Mesendoderm (in vitro differentiated cells): ENCODE measurements at regions not wholly inside any gene's neighbourhood (a gene's known extent, or its start where the extent isn't known, plus 50 kb on each side); places are given as distances from the start of the nearest gene placed in this dataset.
"Not testable (repeated sequence)": the region's sequence is repeated elsewhere in the genome, so short reads cannot be mapped to it uniquely, and the experiment has no call there.

Experiments used
- DNase-seq: peaks from one replicate; pipeline ENCODE4 v3.0.0; 2013
- H2AK5ac ChIP-seq: 2 replicates; pipeline ENCODE4 v1.6.1; 2013; ENCODE audit warnings: low read length, inconsistent platforms
- H2BK120ac ChIP-seq: 2 replicates; pipeline ENCODE4 v1.6.1; 2013; ENCODE audit warnings: low read depth, mild to moderate bottlenecking, low read length, moderate library complexity, mixed read lengths
- H2BK15ac ChIP-seq: replicated peaks from 2 replicates; pipeline ENCODE4 v1.6.1; 2013; ENCODE audit warnings: low read depth, mild to moderate bottlenecking, moderate library complexity
- H2BK5ac ChIP-seq: 2 replicates; pipeline ENCODE4 v1.6.1; 2013; ENCODE audit warnings: low read length, inconsistent platforms
- H3K18ac ChIP-seq: 2 replicates; pipeline ENCODE4 v1.6.1; 2013; ENCODE audit warnings: mild to moderate bottlenecking, low read length, mixed read lengths
- H3K23ac ChIP-seq: one replicate; pipeline ENCODE4 v1.6.1; 2013; ENCODE audit warnings: low read length
- H3K27ac ChIP-seq: 2 replicates; pipeline ENCODE4 v1.5.1; 2013; ENCODE audit warnings: low read depth, mild to moderate bottlenecking, inconsistent platforms, low read length, moderate library complexity
- H3K27me3 ChIP-seq: 2 replicates; pipeline ENCODE4 v1.6.1; 2013; ENCODE audit warnings: low read length, control low read depth, mild to moderate bottlenecking, inconsistent platforms; ENCODE audit not compliant: insufficient read depth, poor library complexity
- H3K36me3 ChIP-seq: 2 replicates; pipeline ENCODE4 v1.6.1; 2013; ENCODE audit warnings: low read length, inconsistent platforms; ENCODE audit not compliant: control insufficient read depth, insufficient read depth
- H3K4ac ChIP-seq: one replicate; pipeline ENCODE4 v1.6.1; 2013; ENCODE audit warnings: low read depth, mild to moderate bottlenecking, low read length, moderate library complexity
- H3K4me1 ChIP-seq: 2 replicates; pipeline ENCODE4 v1.6.1; 2013; ENCODE audit warnings: low read depth, low read length, inconsistent platforms; ENCODE audit not compliant: control insufficient read depth
- H3K4me2 ChIP-seq: 2 replicates; pipeline ENCODE4 v1.6.1; 2013; ENCODE audit warnings: low read length
- H3K4me3 ChIP-seq: 2 replicates; pipeline ENCODE4 v1.5.1; 2013; ENCODE audit warnings: mild to moderate bottlenecking, low read length
- H3K56ac ChIP-seq: one replicate; pipeline ENCODE4 v1.6.1; 2013; ENCODE audit warnings: low read length
- H3K79me1 ChIP-seq: 2 replicates; pipeline ENCODE4 v1.6.1; 2013; ENCODE audit warnings: low read length, inconsistent platforms
- H3K79me2 ChIP-seq: 2 replicates; pipeline ENCODE4 v1.6.1; 2013; ENCODE audit warnings: mild to moderate bottlenecking, low read length; ENCODE audit not compliant: control insufficient read depth, insufficient read depth
- H3K9ac ChIP-seq: 2 replicates; pipeline ENCODE4 v1.6.1; 2013; ENCODE audit warnings: low read length, inconsistent platforms
- H4K5ac ChIP-seq: one replicate; pipeline ENCODE4 v1.6.1; 2013; ENCODE audit warnings: low read length
- H4K8ac ChIP-seq: one replicate; pipeline ENCODE4 v1.6.1; 2013; ENCODE audit warnings: low read depth, mild to moderate bottlenecking, control low read depth, low read length, moderate library complexity
- WGBS: extraction: QIAGEN DNeasy Blood & Tissue Kit; methylation state at CpG from one replicate; pipeline ENCODE4 v1.1.7; 2013; ENCODE audit warnings: low lambda C conversion rate, missing lambda C conversion rate; ENCODE audit not compliant: insufficient coverage; ENCODE audit errors: extremely low coverage; 5-methylcytosine and 5-hydroxymethylcytosine counted together

DNA sequence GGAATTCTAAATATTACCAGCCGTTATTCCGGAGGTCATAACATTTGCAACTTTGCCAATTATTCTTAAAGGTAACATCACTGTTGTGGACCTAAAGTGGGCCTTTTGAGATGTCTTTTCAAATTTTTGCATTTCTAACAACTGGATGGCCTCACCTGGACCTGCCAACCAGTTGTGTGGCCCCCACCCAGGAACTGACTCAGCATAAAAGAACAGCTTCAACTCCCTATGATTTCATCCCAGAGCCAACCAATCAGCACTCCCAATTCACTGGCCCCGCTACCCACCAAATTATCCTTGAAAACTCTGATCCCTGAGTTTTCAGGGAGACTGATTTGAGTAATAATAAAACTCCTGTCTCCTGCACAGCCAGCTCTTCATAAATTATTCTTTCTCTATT is 489.7 kb upstream of the LMCD1 start:
- H3K36me3 ChIP-seq, result no peaks in the 10 kb centered on the region
- DNase-seq, result no peak
- no peaks in the 10 kb centered on the region for H3K79me2 ChIP-seq
- H2BK5ac ChIP-seq, result no peak overlapping the region
- H3K23ac ChIP-seq, result no peak overlapping the region
- peak overlapping the region; percentile 47 for H3K18ac ChIP-seq
- H4K8ac ChIP-seq, result no peak overlapping the region
- no peaks in the 10 kb centered on the region for H3K79me1 ChIP-seq
- no CpG with 5 or more reads among the region's 3 CpGs for WGBS
- no peak overlapping the region for H3K4me2 ChIP-seq
- peak overlapping the region; percentile 52 for H3K4ac ChIP-seq
- H2BK15ac ChIP-seq, result no peak overlapping the region
- H3K27me3 ChIP-seq, result no peaks in the 10 kb centered on the region
- no peak overlapping the region for H4K5ac ChIP-seq
- H3K56ac ChIP-seq, result no peak overlapping the region
- no peak overlapping the region for H3K9ac ChIP-seq
- H2AK5ac ChIP-seq, result no peak overlapping the region
- no peak overlapping the region for H2BK120ac ChIP-seq
- H3K4me1 ChIP-seq, result peaks cover 3% of the 10 kb centered on the region
- H3K27ac ChIP-seq, result no peak overlapping the region
- H3K4me3 ChIP-seq, result no peak overlapping the region

DNA sequence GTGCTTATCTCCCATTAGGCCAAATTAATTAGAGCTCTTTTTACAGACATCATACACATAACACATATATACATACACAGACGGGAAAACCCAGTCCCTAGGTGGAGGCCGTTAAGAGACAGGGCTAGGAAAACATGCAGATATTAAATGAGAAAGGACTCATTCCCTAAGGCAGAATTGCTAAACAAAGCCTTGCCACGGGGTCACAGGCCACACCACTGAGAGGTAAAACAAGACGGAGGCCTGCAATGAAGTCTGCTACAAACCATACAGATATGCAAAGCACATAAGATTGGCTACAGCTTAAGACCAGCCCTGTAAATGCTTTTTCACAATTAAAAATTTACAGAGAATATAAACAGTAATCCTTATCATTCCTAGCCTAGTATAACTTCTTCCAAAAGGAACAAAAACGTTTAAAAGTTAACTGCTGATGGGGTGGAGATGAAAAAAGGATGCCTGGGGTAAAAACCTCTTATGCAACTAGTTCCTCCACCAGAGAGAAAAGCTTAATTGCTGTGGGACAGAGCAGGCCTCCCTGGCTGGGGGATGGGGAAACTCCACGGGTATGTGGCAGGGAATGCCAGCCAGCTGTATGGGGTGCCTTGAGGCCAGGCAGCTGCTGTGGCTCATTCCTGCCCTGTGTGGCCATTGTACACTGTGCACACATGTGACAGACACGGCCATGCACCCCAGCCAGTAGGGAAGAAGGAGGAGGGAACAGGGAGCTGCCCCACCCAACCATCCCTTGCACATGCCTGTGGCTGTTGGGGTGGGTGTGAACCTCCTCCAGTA is 481.4 kb upstream of the LMCD1 start:
- no peak overlapping the region for H3K9ac ChIP-seq
- H3K23ac ChIP-seq, result no peak overlapping the region
- no peak overlapping the region for H2AK5ac ChIP-seq
- H2BK5ac ChIP-seq, result no peak overlapping the region
- H4K8ac ChIP-seq, result no peak overlapping the region
- H3K27ac ChIP-seq, result no peak overlapping the region
- no peak overlapping the region for H3K4ac ChIP-seq
- no peak overlapping the region for H3K18ac ChIP-seq
- no peak overlapping the region for H2BK15ac ChIP-seq
- H3K36me3 ChIP-seq, result no peaks in the 10 kb centered on the region
- H3K56ac ChIP-seq, result no peak overlapping the region
- no peak overlapping the region for H3K4me3 ChIP-seq
- no peaks in the 10 kb centered on the region for H3K27me3 ChIP-seq
- no peak overlapping the region for H2BK120ac ChIP-seq
- no peaks in the 10 kb centered on the region for H3K4me1 ChIP-seq
- DNase-seq, result no peak
- no peak overlapping the region for H4K5ac ChIP-seq
- WGBS, result no CpG with 5 or more reads among the region's 7 CpGs
- H3K79me1 ChIP-seq, result no peaks in the 10 kb centered on the region
- H3K79me2 ChIP-seq, result no peaks in the 10 kb centered on the region
- H3K4me2 ChIP-seq, result no peak overlapping the region

DNA sequence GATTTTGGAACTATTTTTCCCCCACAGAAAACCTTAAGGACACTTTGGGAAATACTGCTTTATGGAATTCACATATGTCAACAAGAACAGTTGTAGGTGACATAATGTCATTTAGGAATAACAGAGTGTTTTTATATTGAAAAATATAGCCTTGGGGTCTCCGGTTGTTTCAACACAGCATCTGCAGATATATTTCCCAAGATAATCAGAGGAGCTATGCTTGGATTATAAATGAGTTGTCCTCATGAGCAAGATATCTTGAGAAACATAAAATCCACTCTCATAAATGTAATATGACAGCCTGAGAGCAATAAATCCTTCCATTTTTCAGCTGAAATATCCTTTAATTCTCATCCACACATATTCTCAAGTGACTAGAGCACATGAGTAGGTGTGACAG is 473.7 kb upstream of the LMCD1 start:
- H3K4me1 ChIP-seq, result no peaks in the 10 kb centered on the region
- H3K36me3 ChIP-seq, result no peaks in the 10 kb centered on the region
- no peak overlapping the region for H2AK5ac ChIP-seq
- no peak overlapping the region for H3K23ac ChIP-seq
- H3K27ac ChIP-seq, result no peak overlapping the region
- H3K4ac ChIP-seq, result no peak overlapping the region
- no peaks in the 10 kb centered on the region for H3K79me1 ChIP-seq
- H3K9ac ChIP-seq, result no peak overlapping the region
- DNase-seq, result no peak
- no peak overlapping the region for H3K56ac ChIP-seq
- H3K4me3 ChIP-seq, result no peak overlapping the region
- no peak overlapping the region for H3K4me2 ChIP-seq
- H4K5ac ChIP-seq, result no peak overlapping the region
- H3K18ac ChIP-seq, result no peak overlapping the region
- H3K27me3 ChIP-seq, result no peaks in the 10 kb centered on the region
- H2BK5ac ChIP-seq, result no peak overlapping the region
- H2BK15ac ChIP-seq, result no peak overlapping the region
- no peak overlapping the region for H4K8ac ChIP-seq
- no CpG with 5 or more reads among the region's 1 CpG for WGBS
- H2BK120ac ChIP-seq, result no peak overlapping the region
- H3K79me2 ChIP-seq, result no peaks in the 10 kb centered on the region

DNA sequence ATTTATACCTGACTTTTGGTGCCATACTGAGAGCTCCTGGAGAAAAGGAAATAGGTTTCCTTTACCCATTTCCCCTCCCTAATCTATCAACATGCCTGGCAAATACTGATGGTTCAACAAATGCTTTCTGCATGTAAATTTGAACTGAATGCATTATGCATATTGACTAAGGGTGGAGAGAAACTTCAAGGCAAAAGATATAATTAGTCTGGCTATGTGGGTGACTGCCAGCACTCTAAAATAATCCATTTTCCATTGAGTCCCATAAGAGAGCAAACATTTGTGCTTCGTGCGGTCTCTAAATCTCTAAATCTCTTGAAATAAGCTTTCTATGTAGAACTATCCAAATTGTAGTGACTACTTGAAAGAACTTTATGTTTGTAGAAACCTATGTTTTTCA is 451.3 kb upstream of the LMCD1 start:
- no peak for DNase-seq
- H3K4ac ChIP-seq, result no peak overlapping the region
- no peaks in the 10 kb centered on the region for H3K27me3 ChIP-seq
- no peak overlapping the region for H3K56ac ChIP-seq
- no peaks in the 10 kb centered on the region for H3K4me1 ChIP-seq
- H3K36me3 ChIP-seq, result no peaks in the 10 kb centered on the region
- no peak overlapping the region for H3K27ac ChIP-seq
- H3K23ac ChIP-seq, result no peak overlapping the region
- H2BK5ac ChIP-seq, result no peak overlapping the region
- no peak overlapping the region for H2BK15ac ChIP-seq
- no peak overlapping the region for H3K18ac ChIP-seq
- no peak overlapping the region for H2AK5ac ChIP-seq
- no peaks in the 10 kb centered on the region for H3K79me2 ChIP-seq
- no peak overlapping the region for H2BK120ac ChIP-seq
- WGBS, result no CpG with 5 or more reads among the region's 2 CpGs
- H3K79me1 ChIP-seq, result no peaks in the 10 kb centered on the region
- no peak overlapping the region for H3K9ac ChIP-seq
- no peak overlapping the region for H3K4me3 ChIP-seq
- no peak overlapping the region for H4K5ac ChIP-seq
- no peak overlapping the region for H3K4me2 ChIP-seq
- H4K8ac ChIP-seq, result no peak overlapping the region

DNA sequence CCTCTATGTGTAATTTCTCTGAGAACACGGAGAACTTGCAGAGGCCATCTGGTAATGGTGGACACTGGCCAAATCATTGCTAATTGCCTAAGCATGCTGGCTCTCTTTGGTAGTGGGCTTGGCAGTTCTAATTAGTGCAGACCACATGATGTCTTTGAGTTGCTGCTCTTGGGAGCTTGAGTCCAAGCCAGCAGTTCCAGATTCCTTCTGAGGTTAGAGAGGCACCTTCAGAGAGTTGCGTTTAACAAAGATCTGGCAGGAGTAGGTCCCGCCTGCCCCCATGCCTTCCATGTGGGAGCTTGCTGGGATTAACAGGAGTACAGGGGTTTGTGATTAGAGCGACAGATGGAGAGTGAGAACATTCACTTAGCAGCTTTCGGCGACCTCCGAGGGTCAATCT is 449.0 kb upstream of the LMCD1 start:
- H3K36me3 ChIP-seq, result no peaks in the 10 kb centered on the region

DNA sequence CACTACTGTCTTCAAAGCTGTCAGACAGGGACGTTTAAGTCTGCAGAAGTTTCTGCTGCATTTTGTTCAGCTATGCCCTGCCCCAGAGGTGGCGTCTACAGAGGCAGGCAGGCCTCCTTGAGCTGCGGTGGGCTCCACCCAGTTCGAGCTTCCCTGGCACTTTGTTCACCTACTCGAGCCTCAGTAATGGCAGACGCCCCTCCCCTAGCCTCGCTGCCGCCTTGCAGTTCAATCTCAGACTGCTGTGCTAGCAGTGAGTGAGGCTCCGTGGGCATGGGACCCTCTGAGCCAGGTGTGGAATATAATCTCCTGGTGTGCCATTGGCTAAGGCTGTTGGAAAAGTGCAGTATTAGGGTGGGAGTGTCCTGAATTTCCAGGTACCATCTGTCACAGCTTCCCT is 433.5 kb upstream of the LMCD1 start:
- H3K79me2 ChIP-seq, H3K4me2 ChIP-seq, H3K79me1 ChIP-seq, H3K27ac ChIP-seq, H3K9ac ChIP-seq, H4K8ac ChIP-seq, H4K5ac ChIP-seq, DNase-seq, H3K4me1 ChIP-seq, H2BK5ac ChIP-seq, H2BK120ac ChIP-seq, H3K56ac ChIP-seq, H3K4me3 ChIP-seq, H2AK5ac ChIP-seq, H3K18ac ChIP-seq, H3K36me3 ChIP-seq, H3K27me3 ChIP-seq, H3K4ac ChIP-seq, H3K23ac ChIP-seq, H2BK15ac ChIP-seq: not testable (repeated sequence)
- no CpG with 5 or more reads among the region's 9 CpGs for WGBS

More for the DNA sequence above, 449.0 kb upstream of the LMCD1 start:
- no peaks in the 10 kb centered on the region for H3K79me2 ChIP-seq
- DNase-seq, result peak; percentile 51
- H3K79me1 ChIP-seq, result no peaks in the 10 kb centered on the region
- WGBS, result no CpG with 5 or more reads among the region's 7 CpGs
- no peak overlapping the region for H3K23ac ChIP-seq
- H3K27me3 ChIP-seq, result no peaks in the 10 kb centered on the region
- no peak overlapping the region for H3K27ac ChIP-seq
- H3K4me3 ChIP-seq, result no peak overlapping the region
- H3K4ac ChIP-seq, result no peak overlapping the region
- peaks cover 2% of the 10 kb centered on the region for H3K4me1 ChIP-seq
- no peak overlapping the region for H3K9ac ChIP-seq
- no peak overlapping the region for H2BK120ac ChIP-seq
- H3K56ac ChIP-seq, result no peak overlapping the region
- H3K18ac ChIP-seq, result no peak overlapping the region
- no peak overlapping the region for H4K5ac ChIP-seq
- H2BK15ac ChIP-seq, result no peak overlapping the region
- H2AK5ac ChIP-seq, result no peak overlapping the region
- no peak overlapping the region for H2BK5ac ChIP-seq
- H4K8ac ChIP-seq, result no peak overlapping the region
- H3K4me2 ChIP-seq, result no peak overlapping the region
